ENCODE measurements at regions not wholly inside any gene's neighbourhood (a gene's known extent, or its start where the extent isn't known, plus 50 kb on each side); places are given as distances from the start of the nearest gene placed in this dataset.
"Not testable (repeated sequence)": the region's sequence is repeated elsewhere in the genome, so short reads cannot be mapped to it uniquely, and the experiment has no call there.

DNA sequence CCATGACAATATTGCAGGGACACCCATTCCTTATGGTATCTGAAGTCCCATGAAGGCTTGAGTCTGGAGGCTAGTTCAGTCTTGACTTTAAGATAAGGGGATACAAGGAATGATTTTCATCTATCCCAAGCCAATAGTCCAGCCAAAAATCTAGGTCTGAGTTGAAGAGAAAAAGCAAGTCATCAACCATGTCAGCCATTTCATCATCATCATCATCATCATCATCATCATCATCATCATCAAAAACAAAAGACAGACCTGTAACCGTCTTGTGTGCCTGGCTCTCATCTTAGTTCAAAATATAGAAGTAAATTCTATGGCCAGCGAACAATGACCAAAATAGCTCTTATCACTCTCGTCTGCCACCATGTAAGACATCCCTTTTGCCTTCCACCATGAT is 59.5 kb upstream of the FAM90A26 start:
- CTCF ChIA-PET; POLR2A ChIA-PET; H3K4me3 ChIP-seq (ENCODE audit: low read depth, low read length); DNase-seq (ENCODE audit: low read depth, low spot score): not testable (repeated sequence)

GRCh38 chr4:9103148-9103524 is 67.1 kb upstream of the FAM90A26 start:
- DNase-seq (ENCODE audit: low read depth, low spot score); H3K4me3 ChIP-seq (ENCODE audit: low read depth, low read length); POLR2A ChIA-PET: not testable (repeated sequence)
- CTCF ChIA-PET = interaction anchor here (1.1 to 1.5 kb wide), 2 partner anchors 103 kb away, joined by 3 read pairs; no protein-coding TSS in a partner anchor

GRCh38 chr4:9102471-9103147 is 67.6 kb upstream of the FAM90A26 start:
- CTCF ChIA-PET = interaction anchor here (1.5 kb wide), 1 partner anchor 102 kb away, joined by 3 read pairs; no protein-coding TSS in a partner anchor

DNA sequence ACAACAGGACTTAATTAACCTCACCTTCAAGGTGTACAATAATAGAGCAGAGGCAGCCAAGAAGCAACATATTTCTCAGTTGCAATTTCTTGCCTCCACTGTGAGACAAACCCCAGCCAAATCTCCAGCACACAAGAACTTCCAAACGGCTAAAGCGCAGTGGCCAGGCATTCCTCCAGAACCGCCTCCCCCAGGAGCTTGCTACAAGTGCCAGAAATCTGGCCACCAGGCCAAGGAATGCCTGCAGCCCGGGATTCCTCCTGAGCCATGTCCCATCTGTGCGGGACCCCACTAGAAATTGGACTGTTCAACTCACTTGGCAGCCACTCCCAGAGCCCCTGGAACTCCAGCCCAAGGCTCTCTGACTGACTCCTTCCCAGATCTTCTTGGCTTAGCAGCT is 73.9 kb upstream of the FAM90A26 start:
- CTCF ChIA-PET; DNase-seq (ENCODE audit: low read depth, low spot score); H3K4me3 ChIP-seq (ENCODE audit: low read depth, low read length); POLR2A ChIA-PET: not testable (repeated sequence)

More at GRCh38 chr4:9102471-9103147, 67.6 kb upstream of the FAM90A26 start:
- DNase-seq (ENCODE audit: low read depth, low spot score); POLR2A ChIA-PET; H3K4me3 ChIP-seq (ENCODE audit: low read depth, low read length): not testable (repeated sequence)

DNA sequence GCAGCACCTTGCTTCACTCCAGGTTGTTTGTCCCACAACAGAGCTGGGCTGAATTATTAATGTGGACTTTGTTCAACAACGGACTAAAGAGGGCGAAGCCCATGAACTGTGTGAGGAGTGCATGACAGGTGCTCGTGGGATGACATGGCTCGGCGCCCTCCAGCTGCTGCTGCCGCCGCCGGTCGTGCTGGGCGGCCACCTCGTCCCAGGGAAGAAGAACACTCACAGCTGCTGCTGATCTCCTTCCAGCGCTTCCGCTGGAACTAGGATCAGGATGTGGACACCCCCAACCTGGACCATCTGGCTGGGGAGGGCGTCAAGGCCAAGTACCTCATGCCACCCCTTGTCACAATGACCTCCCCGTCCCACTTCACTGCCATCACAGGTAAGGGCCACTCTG is 91.4 kb upstream of the FAM90A26 start:
- POLR2A ChIA-PET; H3K4me3 ChIP-seq (ENCODE audit: low read depth, low read length); CTCF ChIA-PET; DNase-seq (ENCODE audit: low read depth, low spot score): not testable (repeated sequence)

DNA sequence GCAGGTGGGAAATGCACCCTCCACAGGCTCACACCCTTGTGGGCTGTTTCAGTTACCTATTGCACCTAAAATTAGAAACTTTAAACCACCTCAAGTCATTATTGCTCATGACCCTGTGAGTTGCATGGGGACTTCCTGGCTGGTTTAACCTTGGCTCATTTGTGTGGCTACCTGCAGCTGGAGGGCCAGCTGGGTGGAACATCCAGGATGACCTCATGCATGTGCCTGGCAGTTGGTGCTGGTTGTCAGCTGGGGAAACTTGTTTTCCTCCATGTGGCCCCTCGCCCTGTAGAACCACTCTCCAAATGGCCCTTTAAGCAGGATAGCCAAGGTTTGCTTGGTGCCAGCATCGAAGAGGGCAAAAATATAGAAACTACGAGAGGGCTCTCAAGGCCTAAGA is 93.2 kb upstream of the FAM90A26 start:
- H3K4me3 ChIP-seq (ENCODE audit: low read depth, low read length); CTCF ChIA-PET; POLR2A ChIA-PET; DNase-seq (ENCODE audit: low read depth, low spot score): not testable (repeated sequence)

GRCh38 chr4:9076486-9076885 is 93.7 kb upstream of the FAM90A26 start:
- H3K4me3 ChIP-seq (ENCODE audit: low read depth, low read length); POLR2A ChIA-PET; CTCF ChIA-PET; DNase-seq (ENCODE audit: low read depth, low spot score): not testable (repeated sequence)

GRCh38 chr4:9073371-9073770 is 96.8 kb upstream of the FAM90A26 start:
- POLR2A ChIA-PET = not testable (repeated sequence)

DNA sequence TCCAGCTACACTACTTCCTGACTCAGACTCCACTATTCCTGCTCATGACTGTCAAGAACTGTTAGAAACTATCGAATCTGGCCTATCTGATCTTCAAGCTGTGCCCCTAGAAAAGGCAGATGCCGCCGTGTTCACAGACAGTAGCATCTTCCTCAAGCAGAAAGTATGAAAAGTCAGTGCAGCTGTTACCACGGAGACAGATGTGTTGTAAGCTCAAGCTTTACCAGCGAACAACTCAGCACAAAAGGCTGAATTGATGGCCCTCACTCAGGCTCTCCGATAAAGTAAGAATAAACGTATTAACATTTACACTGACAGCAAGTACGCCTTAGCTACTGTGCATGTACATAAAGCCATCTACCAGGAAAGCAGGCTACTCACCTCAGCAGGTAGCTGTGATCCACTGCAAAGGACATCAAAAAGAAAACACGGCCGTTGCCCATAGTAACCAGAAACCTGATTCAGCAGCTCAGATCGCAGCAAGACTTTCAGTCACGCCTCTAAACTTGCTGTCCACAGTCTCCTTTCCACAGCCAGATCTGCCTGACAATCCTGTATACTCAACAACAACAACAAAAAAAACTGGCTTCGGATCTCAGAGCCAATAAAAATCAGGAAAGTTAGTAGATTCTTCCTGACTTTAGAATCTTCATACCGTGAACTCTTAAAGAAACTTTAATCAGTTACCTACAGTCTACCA is 97.5 kb upstream of the FAM90A26 start:
- DNase-seq (ENCODE audit: low read depth, low spot score); CTCF ChIA-PET; H3K4me3 ChIP-seq (ENCODE audit: low read depth, low read length); POLR2A ChIA-PET: not testable (repeated sequence)

More at GRCh38 chr4:9073371-9073770, 96.8 kb upstream of the FAM90A26 start:
- DNase-seq (ENCODE audit: low read depth, low spot score); CTCF ChIA-PET; H3K4me3 ChIP-seq (ENCODE audit: low read depth, low read length): not testable (repeated sequence)

GRCh38 chr4:9067923-9068322 is 102.3 kb upstream of the FAM90A26 start:
- DNase-seq (ENCODE audit: low read depth, low spot score); POLR2A ChIA-PET; H3K4me3 ChIP-seq (ENCODE audit: low read depth, low read length); CTCF ChIA-PET: not testable (repeated sequence)

DNA sequence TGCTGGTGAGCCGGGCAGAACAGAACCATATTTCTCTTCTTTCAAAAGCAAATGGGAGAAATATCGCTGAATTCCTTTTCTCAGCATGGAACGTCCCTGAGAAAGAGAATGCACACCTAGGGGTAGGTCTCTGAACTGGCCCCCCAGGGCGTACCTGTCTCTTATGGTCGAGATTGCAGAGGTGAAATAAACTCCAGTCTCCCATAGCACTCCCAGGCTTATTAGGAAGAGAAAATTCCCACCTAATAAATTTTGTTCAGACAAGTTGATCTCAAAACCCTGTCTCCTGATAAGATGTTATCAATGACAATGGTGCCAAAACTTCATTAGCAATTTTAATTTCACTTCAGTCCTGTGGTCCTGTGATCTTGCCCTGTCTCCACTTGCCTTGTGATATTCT is 106.6 kb upstream of the FAM90A26 start:
- POLR2A ChIA-PET; CTCF ChIA-PET; DNase-seq (ENCODE audit: low read depth, low spot score); H3K4me3 ChIP-seq (ENCODE audit: low read depth, low read length): not testable (repeated sequence)

DNA sequence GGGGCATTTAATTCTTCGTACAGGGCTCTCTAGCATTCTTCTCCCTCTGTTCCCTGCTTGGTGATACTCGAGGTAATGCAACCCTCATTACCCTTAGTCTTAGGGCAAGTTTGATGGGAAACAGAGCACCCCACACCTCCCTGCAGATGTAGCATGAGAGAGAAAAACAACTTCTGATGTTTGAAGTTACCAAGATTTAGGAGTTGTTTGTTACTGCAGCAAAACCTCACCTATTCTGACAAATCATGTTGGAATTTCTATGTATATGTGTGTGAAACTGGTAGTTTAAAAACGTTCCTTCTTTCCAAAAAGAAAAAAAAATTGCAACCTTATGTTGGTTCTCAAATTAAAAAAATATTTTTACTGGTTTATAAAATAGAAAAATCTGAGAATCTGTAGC is 145.3 kb upstream of the FAM90A26 start:
- POLR2A ChIA-PET; CTCF ChIA-PET; H3K4me3 ChIP-seq (ENCODE audit: low read depth, low read length); DNase-seq (ENCODE audit: low read depth, low spot score): not testable (repeated sequence)

- POLR2A ChIA-PET; H3K4me3 ChIP-seq (ENCODE audit: low read depth, low read length); CTCF ChIA-PET; DNase-seq (ENCODE audit: low read depth, low spot score): not testable (repeated sequence)
These were observed 138.2 kb upstream of the HMX1 start for GRCh38 chr4:9009792-9010191.

GRCh38 chr4:9008407-9008806 is 136.8 kb upstream of the HMX1 start:
- POLR2A ChIA-PET; CTCF ChIA-PET; H3K4me3 ChIP-seq (ENCODE audit: low read depth, low read length); DNase-seq (ENCODE audit: low read depth, low spot score): not testable (repeated sequence)

GRCh38 chr4:9001153-9001552 is 129.5 kb upstream of the HMX1 start:
- H3K4me3 ChIP-seq (ENCODE audit: low read depth, low read length); POLR2A ChIA-PET; DNase-seq (ENCODE audit: low read depth, low spot score): not testable (repeated sequence)
- CTCF ChIA-PET = interaction anchor here (0.6 to 1.2 kb wide), 6 partner anchors 11 to 495 kb away, joined by 3 to 7 read pairs (median 3); no protein-coding TSS in a partner anchor
